ENCODE measurements at regions not wholly inside any gene's neighbourhood (a gene's known extent, or its start where the extent isn't known, plus 50 kb on each side); places are given as distances from the start of the nearest gene placed in this dataset.
A peak's percentile ranks its signal among the peaks of the same experiment; 100 is the strongest.

GRCh38 chr13:34161931-34162543, 344.1 kb downstream of the RFC3 start:
- no peak for TF ChIP-seq CTCF (IDR thresholded peaks at IDR 0.05; ENCODE audit: insufficient read depth, low read length, poor library complexity, severe bottlenecking)
- H3K36me3 ChIP-seq (ENCODE audit: control insufficient read depth, insufficient read depth, low read length) = no peaks in the 10 kb centered on the region
- H3K27me3 ChIP-seq (ENCODE audit: control insufficient read depth, insufficient read depth, low read length) = no peaks in the 10 kb centered on the region
- peak; percentile 54 for DNase-seq (ENCODE audit: low read depth)
- H3K4me3 ChIP-seq (ENCODE audit: low read depth, low read length) = no peak overlapping the region

DNA sequence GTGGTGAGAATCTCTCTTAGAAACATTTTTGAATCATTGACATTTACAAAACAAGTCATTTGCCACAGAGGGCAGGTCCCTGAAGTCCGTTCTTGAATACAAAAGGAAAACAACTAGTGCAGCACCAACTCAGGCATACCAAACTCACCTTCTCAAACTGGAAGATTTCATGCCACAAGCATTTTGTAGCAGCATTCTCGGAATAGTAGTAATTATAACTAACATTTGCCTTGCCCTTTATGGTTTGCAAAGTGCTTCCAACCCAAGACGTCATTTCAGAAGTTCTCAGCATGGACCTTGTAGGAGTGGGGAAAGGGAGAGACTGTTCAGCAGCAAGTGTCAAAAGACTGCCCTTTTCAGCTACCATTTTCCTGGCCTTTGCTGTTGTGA, 344.6 kb downstream of the RFC3 start:
- no peaks in the 10 kb centered on the region for H3K27me3 ChIP-seq (ENCODE audit: control insufficient read depth, insufficient read depth, low read length)
- no peak overlapping the region for H3K4me3 ChIP-seq (ENCODE audit: low read depth, low read length)
- no peak for TF ChIP-seq CTCF (IDR thresholded peaks at IDR 0.05; ENCODE audit: insufficient read depth, low read length, poor library complexity, severe bottlenecking)
- no peaks in the 10 kb centered on the region for H3K36me3 ChIP-seq (ENCODE audit: control insufficient read depth, insufficient read depth, low read length)
- DNase-seq (ENCODE audit: low read depth) = no peak

- Histone ChIP-seq H3K27me3 (ENCODE audit: control insufficient read depth, insufficient read depth, low read length) (no peaks in the 10 kb centered on the region), H3K4me3 (ENCODE audit: low read depth, low read length) (no peak overlapping the region), H3K36me3 (ENCODE audit: control insufficient read depth, insufficient read depth, low read length) (no peaks in the 10 kb centered on the region)
- DNase-seq (ENCODE audit: low read depth) = peak; percentile 55
- no peak for TF ChIP-seq CTCF (IDR thresholded peaks at IDR 0.05; ENCODE audit: insufficient read depth, low read length, poor library complexity, severe bottlenecking)
Measured at GRCh38 chr13:34164582-34164981, 346.6 kb downstream of the RFC3 start.

DNA sequence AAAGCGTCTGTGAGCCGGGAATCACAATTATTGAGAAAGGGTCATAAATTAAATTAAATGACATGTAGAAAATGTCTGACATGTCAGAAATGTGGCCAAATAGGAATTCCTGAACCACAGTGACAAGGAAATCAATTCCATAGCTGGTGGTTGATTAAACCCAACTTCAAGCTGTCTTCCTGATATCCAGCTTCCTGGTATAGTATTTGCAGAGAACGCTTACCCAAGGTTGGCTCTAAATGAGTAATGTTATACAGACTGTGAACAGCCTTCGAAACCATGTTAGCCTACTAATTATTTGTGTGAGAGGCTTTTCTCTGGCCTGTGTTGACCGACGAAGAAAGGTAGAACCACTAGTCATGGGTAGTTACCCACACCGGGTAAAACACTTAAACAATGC, 347.2 kb downstream of the RFC3 start:
- H3K4me3 ChIP-seq (ENCODE audit: low read depth, low read length) = no peak overlapping the region
- no peak for DNase-seq (ENCODE audit: low read depth)

GRCh38 chr13:34166406-34166805, 348.5 kb downstream of the RFC3 start:
- no peak for DNase-seq (ENCODE audit: low read depth)
- no peak overlapping the region for H3K4me3 ChIP-seq (ENCODE audit: low read depth, low read length)
- H3K36me3 ChIP-seq (ENCODE audit: control insufficient read depth, insufficient read depth, low read length) = no peaks in the 10 kb centered on the region
- TF ChIP-seq CTCF (IDR thresholded peaks at IDR 0.05; ENCODE audit: insufficient read depth, low read length, poor library complexity, severe bottlenecking) = no peak
- H3K27me3 ChIP-seq (ENCODE audit: control insufficient read depth, insufficient read depth, low read length) = no peaks in the 10 kb centered on the region

More for the DNA sequence above, 347.2 kb downstream of the RFC3 start:
- Histone ChIP-seq H3K27me3 (ENCODE audit: control insufficient read depth, insufficient read depth, low read length) (no peaks in the 10 kb centered on the region), H3K36me3 (ENCODE audit: control insufficient read depth, insufficient read depth, low read length) (no peaks in the 10 kb centered on the region)
- TF ChIP-seq CTCF (IDR thresholded peaks at IDR 0.05; ENCODE audit: insufficient read depth, low read length, poor library complexity, severe bottlenecking) = no peak

DNA sequence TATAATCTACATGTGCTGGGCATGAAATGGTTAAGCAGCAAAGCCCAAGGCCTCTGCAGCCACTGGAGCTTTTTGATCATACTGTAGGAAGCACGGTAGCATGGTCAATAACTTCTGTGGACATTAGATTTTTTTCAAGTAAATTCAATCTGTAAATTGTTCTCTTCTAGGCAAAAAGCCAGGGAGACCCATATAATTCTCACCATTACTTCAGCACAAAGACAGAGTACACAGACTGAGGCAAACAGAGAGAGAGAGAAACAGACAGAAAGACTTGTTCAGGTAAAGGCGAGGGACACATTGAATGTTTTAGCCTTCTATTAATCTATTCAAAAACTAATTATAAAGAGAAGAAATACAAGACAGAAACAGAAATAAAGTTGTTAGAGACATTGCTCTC, 349.4 kb downstream of the RFC3 start:
- no peak for TF ChIP-seq CTCF (IDR thresholded peaks at IDR 0.05; ENCODE audit: insufficient read depth, low read length, poor library complexity, severe bottlenecking)
- H3K4me3 ChIP-seq (ENCODE audit: low read depth, low read length) = no peak overlapping the region
- no peaks in the 10 kb centered on the region for H3K27me3 ChIP-seq (ENCODE audit: control insufficient read depth, insufficient read depth, low read length)
- no peaks in the 10 kb centered on the region for H3K36me3 ChIP-seq (ENCODE audit: control insufficient read depth, insufficient read depth, low read length)
- no peak for DNase-seq (ENCODE audit: low read depth)

All from kidney epithelial cell (primary cell).